HCT116 (cell line): ENCODE measurements at regions not wholly inside any gene's neighbourhood (a gene's known extent, or its start where the extent isn't known, plus 50 kb on each side); places are given as distances from the start of the nearest gene placed in this dataset.

ENCODE experiments used
- ATAC-seq: fragments of 200-7000 bp; cut with Tn5 transposase; 2 replicates; pipeline ENCODE4 v1.9.1; 2020; ENCODE audit warnings: mild to moderate bottlenecking, moderate library complexity
- BruUV-seq: library from RNA; stranded (reverse); fragments of 400-500 nt; replicated peaks from 2 replicates; lab custom pipeline; 2021; lab: Mats Ljungman, UMichigan
- CTCF ChIA-PET: fragments of 300-600 bp; sonication (Branson Sonifier 250); formaldehyde crosslinking; loops from one replicate; lab custom pipeline; 2021; ENCODE audit warnings: antibody characterized with exemption; lab: Charles Lee
- POLR2A ChIA-PET: fragments of 300-600, 350-600 bp; sonication (Branson Sonifier 250); formaldehyde crosslinking; loops from one replicate; lab custom pipeline; 2021; ENCODE audit warnings: antibody characterized with exemption; lab: Charles Lee
- RAD21 ChIA-PET, 2 experiments: fragments of 300-600 bp; sonication (Branson Sonifier 250); formaldehyde crosslinking; loops; one replicate each; lab custom pipeline; 2023; ENCODE audit warnings: low total read pairs in 2 of 2; ENCODE audit not compliant: uncharacterized antibody in 2 of 2, unreplicated experiment in 2 of 2, low non-redundant PET in 1 of 2; lab: Charles Lee
- DNase-seq: peaks from one replicate; pipeline ENCODE4 v3.0.0-alpha.2; 2010; ENCODE audit warnings: low read depth, low spot score
- H2AFZ ChIP-seq: fragments of 200-600 bp; shearing (Covaris generic), sonication (generic); 2 replicates; pipeline ENCODE4 v1.6.1; 2017; ENCODE audit warnings: low read depth, mixed run types, mixed read lengths, antibody characterized with exemption, low read length; ENCODE audit not compliant: poor library complexity, severe bottlenecking
- H3K27ac ChIP-seq: 2 replicates; pipeline ENCODE4 v1.5.1; 2012; ENCODE audit warnings: low read depth, low read length
- H3K27me3 ChIP-seq: fragments of 200-600 bp; sonication (generic); 2 replicates; pipeline ENCODE4 v1.6.1; 2016; ENCODE audit warnings: mixed run types, low read length, mixed read lengths; ENCODE audit not compliant: insufficient read depth
- H3K36me3 ChIP-seq, 2 experiments: fragments of 200-500 bp in 1 of 2; fragments of 200-600 bp in 1 of 2; sonication (Bioruptor generic) in 1 of 2; sonication (generic) in 1 of 2; 2 replicates each; pipeline versions ENCODE4 v1.5.1 to v1.6.1; 2014 to 2016; ENCODE audit warnings: low read length in 2 of 2, inconsistent platforms in 1 of 2, mixed read lengths in 1 of 2, mixed run types in 1 of 2; ENCODE audit not compliant: insufficient read depth in 2 of 2, control insufficient read depth in 1 of 2
- H3K4me1 ChIP-seq, 2 experiments: fragments of 200-600 bp in 1 of 2; sonication (generic) in 1 of 2; 2 replicates each; pipeline versions ENCODE4 v1.5.1 to v1.6.1; 2012 to 2017; ENCODE audit warnings: low read length in 2 of 2, inconsistent platforms in 1 of 2, mild to moderate bottlenecking in 1 of 2, mixed read lengths in 1 of 2, mixed run types in 1 of 2, moderate library complexity in 1 of 2; ENCODE audit not compliant: insufficient read depth in 2 of 2, control insufficient read depth in 1 of 2
- H3K4me2 ChIP-seq: fragments of 200-600 bp; sonication (generic); 2 replicates; pipeline ENCODE4 v1.6.1; 2017; ENCODE audit warnings: mixed run types, low read length, mixed read lengths
- H3K4me3 ChIP-seq, 2 experiments: fragments of 200-600 bp in 1 of 2; sonication (generic) in 1 of 2; replicated peaks in 1 of 2; 2 replicates each; pipeline ENCODE4 v1.5.1; 2011 to 2016; ENCODE audit warnings: low read length in 2 of 2, control low read depth in 1 of 2, low read depth in 1 of 2, mild to moderate bottlenecking in 1 of 2, mixed read lengths in 1 of 2, mixed run types in 1 of 2
- H3K79me2 ChIP-seq: fragments of 200-600 bp; sonication (generic); 2 replicates; pipeline ENCODE4 v1.6.1; 2017; ENCODE audit warnings: mild to moderate bottlenecking, mixed run types, low read length, moderate library complexity, mixed read lengths; ENCODE audit not compliant: insufficient read depth
- H3K9ac ChIP-seq: fragments of 200-600 bp; sonication (generic); 2 replicates; pipeline ENCODE4 v1.6.1; 2016; ENCODE audit warnings: low read length, mixed read lengths
- H3K9me2 ChIP-seq: fragments of 200-600 bp; sonication (generic), shearing (Covaris generic); 2 replicates; pipeline ENCODE4 v1.6.1; 2017; ENCODE audit warnings: mixed run types, mild to moderate bottlenecking, moderate library complexity; ENCODE audit not compliant: insufficient read depth
- H3K9me3 ChIP-seq, 2 experiments: fragments of 200-500 bp in 1 of 2; fragments of 200-600 bp in 1 of 2; sonication (Bioruptor generic) in 1 of 2; sonication (generic) in 1 of 2; 2 replicates each; pipeline ENCODE4 v1.6.1; 2014 to 2017; ENCODE audit warnings: low read length in 2 of 2, mixed read lengths in 2 of 2, inconsistent platforms in 1 of 2, low read depth in 1 of 2, mild to moderate bottlenecking in 1 of 2, mixed run types in 1 of 2, moderate library complexity in 1 of 2; ENCODE audit not compliant: control insufficient read depth in 1 of 2, insufficient read depth in 1 of 2
- H4K20me1 ChIP-seq: fragments of 200-600 bp; sonication (generic), shearing (Covaris generic); 2 replicates; pipeline ENCODE4 v1.6.1; 2017; ENCODE audit warnings: mixed run types, mild to moderate bottlenecking, moderate library complexity; ENCODE audit not compliant: insufficient read depth
- ATF3 ChIP-seq: IDR thresholded peaks from 2 replicates; pipeline ENCODE4 v1.6.1; 2012
- CBX3 ChIP-seq: IDR thresholded peaks from 2 replicates; pipeline ENCODE4 v1.6.1; 2012; ENCODE audit warnings: low read depth
- CEBPB ChIP-seq: IDR thresholded peaks from 2 replicates; pipeline ENCODE4 v1.6.1; 2012; ENCODE audit warnings: low read depth
- CTCF ChIP-seq, 3 experiments: fragments of 200-600 bp in 1 of 3; sonication (generic) in 1 of 3; IDR thresholded peaks in 2 of 3; conservative IDR thresholded peaks in 1 of 3; 2 replicates each; pipeline ENCODE4 v1.5.1; 2012 to 2017; ENCODE audit warnings: low read depth in 2 of 3, low read length in 2 of 3, antibody characterized with exemption in 1 of 3, borderline replicate concordance in 1 of 3, control low read depth in 1 of 3, mild to moderate bottlenecking in 1 of 3, mixed read lengths in 1 of 3, mixed run types in 1 of 3, moderate library complexity in 1 of 3; ENCODE audit not compliant: insufficient read depth in 1 of 3
- EGR1 ChIP-seq: IDR thresholded peaks from 2 replicates; pipeline ENCODE4 v1.6.1; 2012; ENCODE audit warnings: low read depth
- ELF1 ChIP-seq: IDR thresholded peaks from 2 replicates; pipeline ENCODE4 v1.6.1; 2012; ENCODE audit warnings: low read depth, borderline replicate concordance
- EZH2 ChIP-seq: fragments of 200-600 bp; sonication (generic); IDR thresholded peaks from 2 replicates; pipeline ENCODE4 v1.6.1; 2017; ENCODE audit warnings: antibody characterized with exemption, mixed run types
- FOSL1 ChIP-seq: IDR thresholded peaks from 2 replicates; pipeline ENCODE4 v1.6.1; 2012; ENCODE audit warnings: low read depth
- JUND ChIP-seq: IDR thresholded peaks from 2 replicates; pipeline ENCODE4 v1.6.1; 2012
- POLR2A ChIP-seq: IDR thresholded peaks from 2 replicates; pipeline ENCODE4 v1.7.0; 2011; ENCODE audit warnings: borderline replicate concordance; ENCODE audit not compliant: insufficient read depth, insufficient read length; ENCODE audit errors: extremely low read depth
- POLR2AphosphoS5 ChIP-seq: IDR thresholded peaks from 2 replicates; pipeline ENCODE4 v1.6.1; 2011; ENCODE audit warnings: mild to moderate bottlenecking, low read depth, low read length, moderate library complexity
- RAD21 ChIP-seq: IDR thresholded peaks from 2 replicates; pipeline ENCODE4 v1.6.1; 2012; ENCODE audit warnings: low read depth, mild to moderate bottlenecking
- SIN3A ChIP-seq: IDR thresholded peaks from 2 replicates; pipeline ENCODE4 v1.6.1; 2012; ENCODE audit warnings: low read depth
- SP1 ChIP-seq: IDR thresholded peaks from 2 replicates; pipeline ENCODE4 v1.6.1; 2012; ENCODE audit warnings: low read depth
- YY1 ChIP-seq: IDR thresholded peaks from 2 replicates; pipeline ENCODE4 v1.6.1; 2011; ENCODE audit warnings: low read length, low read depth, moderate library complexity, mild to moderate bottlenecking; ENCODE audit not compliant: insufficient replicate concordance; ENCODE audit errors: extremely low read depth
- ZNF274 ChIP-seq: fragments of 200-500 bp; sonication (Bioruptor generic); IDR thresholded peaks from 2 replicates; pipeline ENCODE4 v1.6.1; 2014; ENCODE audit warnings: mild to moderate bottlenecking, low read depth, low read length, inconsistent platforms
- intact Hi-C: fragments of 100-400 bp; cut with micrococcal nuclease; formaldehyde crosslinking; loops from 2 replicates; pipeline ENCODE4 v1.10.0; 2022

DNA sequence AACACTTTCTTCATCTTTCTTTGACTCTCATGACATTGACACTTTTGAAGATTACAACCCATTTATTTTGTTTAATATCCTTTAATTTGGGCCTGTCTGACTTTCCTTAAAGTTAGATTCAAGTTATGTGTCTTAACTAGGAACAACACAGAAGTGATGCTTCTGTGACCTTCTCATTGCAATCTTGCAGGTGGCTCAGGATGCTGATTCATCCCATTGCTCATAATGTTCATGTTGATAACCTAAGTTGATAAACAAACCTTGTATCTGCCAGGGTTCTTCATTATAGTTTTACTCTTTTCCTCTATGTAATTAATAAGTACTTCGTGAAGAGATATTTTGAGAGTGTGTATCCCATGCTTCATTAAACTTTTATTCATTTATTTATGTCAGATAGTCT, 107.2 kb upstream of the SHB start:
- ATAC-seq (no peak), DNase-seq (no peak)
- ChIA-PET CTCF (no interaction called here), RAD21 (no interaction called here), POLR2A (no interaction called here)
- H2AFZ ChIP-seq: peak overlapping the region; percentile 30
- H3K9me2 ChIP-seq: no peaks in the 10 kb centered on the region
- H3K4me2 ChIP-seq: no peak overlapping the region
- TF ChIP-seq FOSL1 (peak; percentile 46; the same call in 1 of the 2 replicates), ELF1 (no peak), POLR2A (no peak)
- H4K20me1 ChIP-seq: no peaks in the 10 kb centered on the region
- no TSS peak for BruUV-seq
- no peaks in the 10 kb centered on the region for H3K27me3 ChIP-seq
- intact Hi-C loops: no loop called here
- H3K79me2 ChIP-seq: no peaks in the 10 kb centered on the region
- H3K36me3 ChIP-seq: no peaks in the 10 kb centered on the region
- no peak overlapping the region for H3K9ac ChIP-seq
- H3K4me1 ChIP-seq: peaks cover 0 to 45% of the 10 kb centered on the region in 2 experiments; a peak in 3 of 4 replicates
- H3K9me3 ChIP-seq: no peaks in the 10 kb centered on the region; a peak in 1 of 4 replicates
- no peak overlapping the region for H3K4me3 ChIP-seq
- no peak overlapping the region for H3K27ac ChIP-seq

- peak overlapping the region; percentile 22 for H2AFZ ChIP-seq
- DNase-seq (no peak), ATAC-seq (no peak)
- H3K4me1 ChIP-seq: peaks cover 0 to 51% of the 10 kb centered on the region in 2 experiments; a peak in 3 of 4 replicates
- BruUV-seq: no TSS peak
- ChIA-PET RAD21 (no interaction called here), POLR2A (no interaction called here), CTCF (no interaction called here)
- H4K20me1 ChIP-seq: no peaks in the 10 kb centered on the region
- no peak overlapping the region for H3K9ac ChIP-seq
- no peak overlapping the region for H3K27ac ChIP-seq
- intact Hi-C loops: no loop called here
- no peak overlapping the region for H3K4me3 ChIP-seq
- H3K36me3 ChIP-seq: no peaks in the 10 kb centered on the region
- peaks cover 0 to under 1% of the 10 kb centered on the region in 2 experiments; a peak in 1 of 4 replicates for H3K9me3 ChIP-seq
- H3K27me3 ChIP-seq: no peaks in the 10 kb centered on the region
- no peaks in the 10 kb centered on the region for H3K9me2 ChIP-seq
- H3K4me2 ChIP-seq: no peak overlapping the region
- no peaks in the 10 kb centered on the region for H3K79me2 ChIP-seq
- TF ChIP-seq JUND: no peak
- no peak for TF ChIP-seq ATF3
- no peak for TF ChIP-seq ZNF274
- no peak for TF ChIP-seq POLR2AphosphoS5
- no peak for TF ChIP-seq YY1
- TF ChIP-seq CTCF (IDR thresholded peaks at IDR 0.05 in 2 of 3, conservative IDR thresholded peaks at IDR 0.05 in 1 of 3; ENCODE audit: borderline replicate concordance in 1 of 3, insufficient read depth in 1 of 3, low read depth in 2 of 3, low read length in 2 of 3): no peak
- TF ChIP-seq RAD21: no peak
- TF ChIP-seq EZH2: no peak
- no peak for TF ChIP-seq EGR1
- no peak for TF ChIP-seq CBX3
- no peak for TF ChIP-seq SP1
- no peak for TF ChIP-seq FOSL1
- no peak for TF ChIP-seq CEBPB
- no peak for TF ChIP-seq ELF1
- no peak for TF ChIP-seq SIN3A
Measured at GRCh38 chr9:38175423-38175822, 106.4 kb upstream of the SHB start.
